A549 (cell line): ENCODE measurements at regions not wholly inside any gene's neighbourhood (a gene's known extent, or its start where the extent isn't known, plus 50 kb on each side); places are given as distances from the start of the nearest gene placed in this dataset.

Experiments
- ATAC-seq, 2 experiments: fragments of 200-7000 bp in 1 of 2; fragments of >200 bp in 1 of 2; cut with Nextera tagmentation in 1 of 2; cut with Tn5 transposase in 1 of 2; 3 replicates each; pipeline versions ENCODE4 v1.8.0 to v1.9.1; 2018 to 2020; ENCODE audit warnings: mild to moderate bottlenecking in 1 of 2, moderate library complexity in 1 of 2
- CTCF ChIA-PET: fragments of 300-600 bp; sonication (Branson Sonifier 250); formaldehyde crosslinking; extraction: SDS; loops from one replicate; lab custom pipeline; 2021; ENCODE audit warnings: antibody characterized with exemption, inconsistent platforms; lab: Yijun Ruan, JAX
- POLR2A ChIA-PET: fragments of 350-600 bp; formaldehyde crosslinking; extraction: SDS; loops from one replicate; lab custom pipeline; 2021; ENCODE audit warnings: antibody characterized with exemption, inconsistent platforms; lab: Yijun Ruan, JAX
- DNase-seq, 2 experiments: peaks; one replicate each; pipeline versions ENCODE4 v3.0.0 to v3.0.0-alpha.2; 2011 to 2016; ENCODE audit warnings: low read depth in 1 of 2, low spot score in 1 of 2
- FAIRE-seq: peaks from 2 replicates; lab custom pipeline; 2011; peaks lifted over from hg19 to GRCh38; lab: Jason Lieb, UNC
- H3K27ac ChIP-seq, 2 experiments: fragments of >200 bp; sonication (Bioruptor Twin); formaldehyde crosslinking; 3 replicates each; pipeline ENCODE4 v1.5.1; 2016 to 2017
- H3K4me1 ChIP-seq: fragments of >200 bp; sonication (Bioruptor Twin); formaldehyde crosslinking; 3 replicates; pipeline ENCODE4 v1.6.1; 2016
- H3K4me2 ChIP-seq: fragments of >200 bp; sonication (Bioruptor Twin); formaldehyde crosslinking; 3 replicates; pipeline ENCODE4 v1.6.1; 2016
- H3K4me3 ChIP-seq: fragments of >200 bp; sonication (Bioruptor Twin); formaldehyde crosslinking; 3 replicates; pipeline ENCODE4 v1.5.1; 2016
- H3K9me3 ChIP-seq: fragments of >200 bp; sonication (Bioruptor Twin); formaldehyde crosslinking; 3 replicates; pipeline ENCODE4 v1.6.1; 2016
- ATOH8 ChIP-seq: fragments of 250-450 bp; sonication (Bioruptor Pico); IDR thresholded peaks from 2 replicates; pipeline ENCODE4 v1.5.0; 2020; ENCODE audit warnings: low read depth, mild to moderate bottlenecking, moderate library complexity
- EHF ChIP-seq: fragments of 250-450 bp; sonication (Bioruptor Pico); IDR thresholded peaks from 2 replicates; pipeline ENCODE4 v1.5.0; 2020; ENCODE audit warnings: mild to moderate bottlenecking
- ESRRA ChIP-seq: fragments of 150-350 bp; IDR thresholded peaks from 2 replicates; pipeline ENCODE4 v1.6.1; 2014; ENCODE audit warnings: mild to moderate bottlenecking, low read length, borderline replicate concordance
- FOSB ChIP-seq: fragments of 250-450 bp; sonication (Bioruptor Pico); IDR thresholded peaks from 2 replicates; pipeline ENCODE4 v1.5.0; 2020; ENCODE audit warnings: mild to moderate bottlenecking, moderate library complexity
- FOXS1 ChIP-seq: fragments of 250-450 bp; sonication (Bioruptor Pico); IDR thresholded peaks from 2 replicates; pipeline ENCODE4 v1.5.0; 2020; ENCODE audit warnings: mild to moderate bottlenecking, moderate library complexity
- HDAC2 ChIP-seq: fragments of 200-600 bp; sonication (generic); IDR thresholded peaks from 2 replicates; pipeline ENCODE4 v1.6.1; 2016
- HES2 ChIP-seq: fragments of >200 bp; sonication (Bioruptor Twin); formaldehyde crosslinking; IDR thresholded peaks from 2 replicates; pipeline ENCODE4 v1.6.1; 2016
- HOXB13 ChIP-seq: fragments of 250-450 bp; sonication (Bioruptor Pico); IDR thresholded peaks from 2 replicates; pipeline ENCODE4 v1.5.0; 2020; ENCODE audit warnings: low read depth, mild to moderate bottlenecking, moderate library complexity
- JUN ChIP-seq, 2 experiments: fragments of >200 bp; sonication (Bioruptor Twin); formaldehyde crosslinking; IDR thresholded peaks; 2 replicates in 1 of 2; 3 replicates in 1 of 2; pipeline ENCODE4 v1.6.1; 2016 to 2017
- KDM5A ChIP-seq: fragments of 200-600 bp; sonication (generic); IDR thresholded peaks from 2 replicates; pipeline ENCODE4 v1.6.1; 2016; ENCODE audit warnings: antibody characterized with exemption, mild to moderate bottlenecking
- MAFK ChIP-seq: fragments of 450-650 bp; IDR thresholded peaks from 2 replicates; pipeline ENCODE4 v1.6.1; 2014; ENCODE audit not compliant: partially characterized antibody
- MAX ChIP-seq: IDR thresholded peaks from 2 replicates; pipeline ENCODE4 v1.6.1; 2012
- MAZ ChIP-seq: fragments of 150-350 bp; IDR thresholded peaks from 2 replicates; pipeline ENCODE4 v1.6.1; 2014; ENCODE audit warnings: antibody characterized with exemption, low read depth, low read length, borderline replicate concordance
- MYC ChIP-seq: IDR thresholded peaks from 2 replicates; pipeline ENCODE4 v1.6.1; 2012; ENCODE audit warnings: mild to moderate bottlenecking, inconsistent platforms, low read length, improper control_type of control experiment, borderline replicate concordance
- NR3C1 ChIP-seq: fragments of >200 bp; sonication (Bioruptor Twin); formaldehyde crosslinking; IDR thresholded peaks from 3 replicates; pipeline ENCODE4 v1.6.1; 2017
- PBX3 ChIP-seq: IDR thresholded peaks from 2 replicates; pipeline ENCODE4 v1.6.1; 2012
- RCOR1 ChIP-seq: fragments of 150-350 bp; IDR thresholded peaks from 2 replicates; pipeline ENCODE4 v1.6.1; 2014; ENCODE audit warnings: antibody characterized with exemption, low read length, low read depth
- USF2 ChIP-seq: fragments of 450-650 bp; IDR thresholded peaks from 2 replicates; pipeline ENCODE4 v1.6.1; 2014; ENCODE audit warnings: antibody characterized with exemption
- WGBS: methylation state at CpG from one replicate; pipeline ENCODE4 v1.1.6; 2017; ENCODE audit errors: missing lambda C conversion rate; 5-methylcytosine and 5-hydroxymethylcytosine counted together
- TF ChIP-seq, protein P1 (sequence below): IDR thresholded peaks from 2 replicates; pipeline ENCODE4 v1.6.1; 2012; ENCODE audit warnings: low read depth, borderline replicate concordance
- TF ChIP-seq, protein P2 (sequence below): fragments of >200 bp; sonication (Bioruptor Twin); formaldehyde crosslinking; IDR thresholded peaks from 3 replicates; pipeline ENCODE4 v1.5.1; 2016

DNA sequence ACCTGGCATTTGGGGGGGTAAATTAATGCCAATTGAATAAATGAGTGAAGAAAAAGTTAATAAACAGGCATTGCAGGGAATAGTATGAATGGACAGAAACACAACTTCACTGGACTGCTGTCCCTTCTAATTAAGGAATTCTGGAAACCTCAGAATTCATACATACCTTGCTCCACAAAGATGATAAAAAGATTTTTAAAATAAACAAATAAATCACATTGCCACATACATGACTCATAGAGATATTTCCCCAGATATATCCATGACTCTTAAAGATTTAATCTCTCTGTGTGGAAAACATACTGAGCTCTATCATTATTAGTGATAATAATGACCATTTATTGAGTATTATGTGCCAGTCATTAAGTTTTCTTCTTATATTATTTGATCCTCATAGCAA, 469.0 kb upstream of the MEF2C start (continued):
- no peak for TF ChIP-seq HES2

GRCh38 chr5:89351222-89351621, 468.2 kb upstream of the MEF2C start:
- WGBS: under 1% methylated on average over 4 of the region's 4 CpGs
- Histone ChIP-seq H3K4me3 (no peak overlapping the region), H3K27ac (no peak overlapping the region), H3K4me1 (no peaks in the 10 kb centered on the region), H3K4me2 (no peak overlapping the region), H3K9me3 (no peaks in the 10 kb centered on the region)
- POLR2A ChIA-PET: no interaction called here
- CTCF ChIA-PET: no interaction called here
- FAIRE-seq: no peak
- no peak for ATAC-seq
- TF ChIP-seq MAFK: no peak
- peak in 1 of 2 experiments; percentile 5 for DNase-seq

DNA sequence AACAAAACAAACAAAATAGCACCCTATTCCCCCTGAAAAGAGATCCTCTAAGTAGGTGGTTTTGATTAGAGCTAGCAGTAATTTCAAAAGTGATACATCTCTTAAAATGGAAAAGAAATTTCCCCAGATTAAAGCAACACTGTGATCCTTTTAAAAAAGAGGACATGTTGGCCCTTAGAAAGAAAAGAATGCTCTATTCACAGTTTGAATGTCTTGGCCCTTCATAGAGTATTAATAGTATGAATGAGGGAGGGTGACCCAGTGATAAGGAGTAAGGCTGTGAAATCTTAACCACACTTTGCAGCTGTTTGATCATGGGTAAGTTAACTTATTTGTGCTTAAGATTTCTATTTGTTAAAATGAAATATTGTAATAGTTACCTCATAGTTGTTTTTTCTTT, 467.7 kb upstream of the MEF2C start:
- no peak overlapping the region for H3K4me2 ChIP-seq
- no peaks in the 10 kb centered on the region for H3K9me3 ChIP-seq
- POLR2A ChIA-PET: no interaction called here
- H3K27ac ChIP-seq: no peak overlapping the region
- no peak overlapping the region for H3K4me3 ChIP-seq
- DNase-seq: no peak
- ATAC-seq: no peak
- TF ChIP-seq, protein P1, sequence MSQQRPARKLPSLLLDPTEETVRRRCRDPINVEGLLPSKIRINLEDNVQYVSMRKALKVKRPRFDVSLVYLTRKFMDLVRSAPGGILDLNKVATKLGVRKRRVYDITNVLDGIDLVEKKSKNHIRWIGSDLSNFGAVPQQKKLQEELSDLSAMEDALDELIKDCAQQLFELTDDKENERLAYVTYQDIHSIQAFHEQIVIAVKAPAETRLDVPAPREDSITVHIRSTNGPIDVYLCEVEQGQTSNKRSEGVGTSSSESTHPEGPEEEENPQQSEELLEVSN: no peak
- TF ChIP-seq USF2 (no peak), HOXB13 (CRISPR knock-in tag) (no peak), MYC (no peak), KDM5A (no peak), ATOH8 (no peak), PBX3 (no peak), MAX (no peak), ESRRA (no peak), MAFK (no peak), FOXS1 (CRISPR knock-in tag) (no peak), EHF (no peak), NR3C1 (no peak), MAZ (no peak), JUN (IDR thresholded peaks at IDR 0.05) (no peak), HDAC2 (no peak), FOSB (no peak), RCOR1 (no peak)
- TF ChIP-seq, protein P2, sequence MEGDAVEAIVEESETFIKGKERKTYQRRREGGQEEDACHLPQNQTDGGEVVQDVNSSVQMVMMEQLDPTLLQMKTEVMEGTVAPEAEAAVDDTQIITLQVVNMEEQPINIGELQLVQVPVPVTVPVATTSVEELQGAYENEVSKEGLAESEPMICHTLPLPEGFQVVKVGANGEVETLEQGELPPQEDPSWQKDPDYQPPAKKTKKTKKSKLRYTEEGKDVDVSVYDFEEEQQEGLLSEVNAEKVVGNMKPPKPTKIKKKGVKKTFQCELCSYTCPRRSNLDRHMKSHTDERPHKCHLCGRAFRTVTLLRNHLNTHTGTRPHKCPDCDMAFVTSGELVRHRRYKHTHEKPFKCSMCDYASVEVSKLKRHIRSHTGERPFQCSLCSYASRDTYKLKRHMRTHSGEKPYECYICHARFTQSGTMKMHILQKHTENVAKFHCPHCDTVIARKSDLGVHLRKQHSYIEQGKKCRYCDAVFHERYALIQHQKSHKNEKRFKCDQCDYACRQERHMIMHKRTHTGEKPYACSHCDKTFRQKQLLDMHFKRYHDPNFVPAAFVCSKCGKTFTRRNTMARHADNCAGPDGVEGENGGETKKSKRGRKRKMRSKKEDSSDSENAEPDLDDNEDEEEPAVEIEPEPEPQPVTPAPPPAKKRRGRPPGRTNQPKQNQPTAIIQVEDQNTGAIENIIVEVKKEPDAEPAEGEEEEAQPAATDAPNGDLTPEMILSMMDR: no peak
- TF ChIP-seq, all 56 proteins: peak for 0
- CTCF ChIA-PET: no interaction called here
- no peak for FAIRE-seq
- no peaks in the 10 kb centered on the region for H3K4me1 ChIP-seq
